H1 (cell line): ENCODE measurements at regions not wholly inside any gene's neighbourhood (a gene's known extent, or its start where the extent isn't known, plus 50 kb on each side); places are given as distances from the start of the nearest gene placed in this dataset.

Experiments
- JUN ChIP-seq: IDR thresholded peaks from 2 replicates; pipeline ENCODE4 v1.6.1; 2011; ENCODE audit warnings: low read depth, mild to moderate bottlenecking, improper control_type of control experiment, low read length
- RAD21 ChIP-seq, 2 experiments: IDR thresholded peaks in 1 of 2; conservative IDR thresholded peaks in 1 of 2; 2 replicates each; pipeline ENCODE4 v1.6.1; 2011; ENCODE audit warnings: low read depth in 2 of 2, low read length in 2 of 2, improper control_type of control experiment in 1 of 2, inconsistent platforms in 1 of 2, mild to moderate bottlenecking in 1 of 2, moderate library complexity in 1 of 2
- TBP ChIP-seq: IDR thresholded peaks from 2 replicates; pipeline ENCODE4 v1.6.1; 2011; ENCODE audit warnings: low read depth, low read length, improper control_type of control experiment
- TF ChIP-seq, protein P1 (sequence below): IDR thresholded peaks from 2 replicates; pipeline ENCODE4 v1.6.1; 2012; ENCODE audit warnings: low read length, inconsistent platforms
- TF ChIP-seq, protein P2 (sequence below): IDR thresholded peaks from 2 replicates; pipeline ENCODE4 v1.6.1; 2012; ENCODE audit warnings: inconsistent platforms

DNA sequence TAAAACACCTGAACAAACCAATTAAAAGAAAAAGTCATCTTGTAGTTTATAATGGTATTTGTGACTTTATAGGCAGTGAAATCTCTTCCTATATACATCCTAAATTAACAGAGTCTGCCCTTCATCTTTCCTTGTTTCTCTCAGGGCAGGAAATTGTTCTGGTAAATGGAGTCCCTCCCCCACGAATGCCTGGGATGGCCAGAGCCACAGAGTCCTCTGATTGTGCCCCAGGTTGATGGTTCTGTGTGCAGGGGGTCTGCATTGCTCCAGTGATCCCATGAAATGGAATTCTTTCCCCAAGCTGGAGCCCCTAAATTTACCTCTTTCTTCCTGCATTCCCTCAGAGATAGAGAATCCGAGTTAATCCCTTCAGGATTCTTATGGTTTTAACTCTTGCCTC lies 155.5 kb downstream of the MTX2 start (continued):
- TF ChIP-seq, protein P1, sequence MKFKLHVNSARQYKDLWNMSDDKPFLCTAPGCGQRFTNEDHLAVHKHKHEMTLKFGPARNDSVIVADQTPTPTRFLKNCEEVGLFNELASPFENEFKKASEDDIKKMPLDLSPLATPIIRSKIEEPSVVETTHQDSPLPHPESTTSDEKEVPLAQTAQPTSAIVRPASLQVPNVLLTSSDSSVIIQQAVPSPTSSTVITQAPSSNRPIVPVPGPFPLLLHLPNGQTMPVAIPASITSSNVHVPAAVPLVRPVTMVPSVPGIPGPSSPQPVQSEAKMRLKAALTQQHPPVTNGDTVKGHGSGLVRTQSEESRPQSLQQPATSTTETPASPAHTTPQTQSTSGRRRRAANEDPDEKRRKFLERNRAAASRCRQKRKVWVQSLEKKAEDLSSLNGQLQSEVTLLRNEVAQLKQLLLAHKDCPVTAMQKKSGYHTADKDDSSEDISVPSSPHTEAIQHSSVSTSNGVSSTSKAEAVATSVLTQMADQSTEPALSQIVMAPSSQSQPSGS = no peak
- TF ChIP-seq TBP (no peak), JUN (no peak), RAD21 (IDR thresholded peaks at IDR 0.05 in 1 of 2, conservative IDR thresholded peaks at IDR 0.05 in 1 of 2; ENCODE audit: low read depth in 2 of 2, low read length in 2 of 2) (no peak)
- TF ChIP-seq, protein P2, sequence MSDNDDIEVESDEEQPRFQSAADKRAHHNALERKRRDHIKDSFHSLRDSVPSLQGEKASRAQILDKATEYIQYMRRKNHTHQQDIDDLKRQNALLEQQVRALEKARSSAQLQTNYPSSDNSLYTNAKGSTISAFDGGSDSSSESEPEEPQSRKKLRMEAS = no peak
